Endothelial cell of umbilical vein (primary cell): ENCODE measurements at regions not wholly inside any gene's neighbourhood (a gene's known extent, or its start where the extent isn't known, plus 50 kb on each side); places are given as distances from the start of the nearest gene placed in this dataset.

Experiments used
- BruUV-seq: library from RNA; stranded (reverse); fragments of 400-500 nt; replicated peaks from 2 replicates; lab custom pipeline; 2021; lab: Mats Ljungman, UMichigan
- CTCF ChIA-PET: fragments of 300-600, 350-600 bp; sonication (Branson Sonifier 250); formaldehyde crosslinking; loops from one replicate; lab custom pipeline; 2021; ENCODE audit warnings: antibody characterized with exemption, inconsistent platforms; lab: Charles Lee
- POLR2A ChIA-PET: fragments of 300-600, 350-600 bp; sonication (Branson Sonifier 250); formaldehyde crosslinking; loops from one replicate; lab custom pipeline; 2021; ENCODE audit warnings: antibody characterized with exemption, inconsistent platforms; lab: Charles Lee
- DNase-seq: peaks from one replicate; pipeline ENCODE4 v3.0.0-alpha.2; 2011; ENCODE audit warnings: low read depth, low spot score
- FAIRE-seq: peaks from 2 replicates; lab custom pipeline; 2011; peaks lifted over from hg19 to GRCh38; lab: Jason Lieb, UNC
- H2AFZ ChIP-seq: 2 replicates; pipeline ENCODE4 v1.6.0; 2012; ENCODE audit warnings: low read depth, low read length, control low read depth, inconsistent platforms
- H3K27ac ChIP-seq: 2 replicates; pipeline ENCODE4 v1.5.1; 2011; ENCODE audit warnings: low read depth, mild to moderate bottlenecking, control low read depth, low read length, moderate library complexity; ENCODE audit not compliant: insufficient read depth
- H3K27me3 ChIP-seq, 2 experiments: 2 replicates each; pipeline versions ENCODE4 v1.6.0 to v1.6.1; 2011; ENCODE audit warnings: low read length in 2 of 2, mixed read lengths in 1 of 2; ENCODE audit not compliant: control insufficient read depth in 2 of 2, insufficient read depth in 2 of 2
- H3K36me3 ChIP-seq, 2 experiments: 2 replicates in 1 of 2; 3 replicates in 1 of 2; pipeline ENCODE4 v1.5.1; 2011; ENCODE audit warnings: low read length in 2 of 2, mild to moderate bottlenecking in 1 of 2, moderate library complexity in 1 of 2; ENCODE audit not compliant: control insufficient read depth in 2 of 2, insufficient read depth in 2 of 2; ENCODE audit errors: extremely low read depth in 1 of 2
- H3K4me1 ChIP-seq: 3 replicates; pipeline ENCODE4 v1.5.1; 2011; ENCODE audit warnings: mild to moderate bottlenecking, low read length; ENCODE audit not compliant: control insufficient read depth, insufficient read depth; ENCODE audit errors: extremely low read depth
- H3K4me2 ChIP-seq: 2 replicates; pipeline ENCODE4 v1.6.1; 2011; ENCODE audit warnings: low read length, control low read depth, mixed read lengths; ENCODE audit not compliant: insufficient read depth
- H3K4me3 ChIP-seq, 3 experiments: fragments of 200-600 bp in 1 of 3; sonication (generic), shearing (Covaris generic) in 1 of 3; replicated peaks in 1 of 3; 2 replicates each; pipeline ENCODE4 v1.5.1; 2011 to 2016; ENCODE audit warnings: control low read depth in 3 of 3, low read length in 3 of 3, mild to moderate bottlenecking in 2 of 3, inconsistent platforms in 1 of 3, low read depth in 1 of 3, moderate library complexity in 1 of 3; ENCODE audit not compliant: insufficient read depth in 1 of 3
- H3K79me2 ChIP-seq: 2 replicates; pipeline ENCODE4 v1.6.0; 2012; ENCODE audit warnings: low read length, inconsistent platforms; ENCODE audit not compliant: control insufficient read depth, insufficient read depth
- H3K9ac ChIP-seq: replicated peaks from 2 replicates; pipeline ENCODE3; 2011; ENCODE audit warnings: low read length, control low read depth; ENCODE audit not compliant: insufficient read depth; ENCODE audit errors: extremely low read depth
- H3K9me1 ChIP-seq: replicated peaks from 3 replicates; pipeline ENCODE4 v1.6.0; 2011; ENCODE audit warnings: mild to moderate bottlenecking, low read length; ENCODE audit not compliant: control insufficient read depth, insufficient read depth; ENCODE audit errors: extremely low read depth
- H3K9me3 ChIP-seq: replicated peaks from 2 replicates; pipeline ENCODE4 v1.5.1; 2012; ENCODE audit warnings: low read length, inconsistent platforms; ENCODE audit not compliant: control insufficient read depth, insufficient read depth
- H4K20me1 ChIP-seq: replicated peaks from 2 replicates; pipeline ENCODE3; 2011; ENCODE audit warnings: mild to moderate bottlenecking, low read length; ENCODE audit not compliant: control insufficient read depth, insufficient read depth; ENCODE audit errors: extremely low read depth
- EZH2 ChIP-seq: IDR thresholded peaks from 2 replicates; pipeline ENCODE4 v1.6.1; 2012; ENCODE audit warnings: borderline replicate concordance, low read depth, mild to moderate bottlenecking, moderate library complexity, low read length, inconsistent platforms; ENCODE audit not compliant: severe bottlenecking
- FOS ChIP-seq: IDR thresholded peaks from 2 replicates; pipeline ENCODE4 v1.6.1; 2011; ENCODE audit warnings: mild to moderate bottlenecking, low read length, moderate library complexity, borderline replicate concordance; ENCODE audit not compliant: insufficient read depth
- GATA2 ChIP-seq: IDR thresholded peaks from 2 replicates; pipeline ENCODE4 v1.7.0; 2011; ENCODE audit warnings: low read depth, mild to moderate bottlenecking, moderate library complexity, mixed read lengths, low read length; ENCODE audit not compliant: insufficient read length, insufficient read depth
- JUN ChIP-seq: IDR thresholded peaks from 2 replicates; pipeline ENCODE4 v1.6.1; 2011; ENCODE audit warnings: borderline replicate concordance, low read depth; ENCODE audit not compliant: insufficient read length, insufficient read depth
- MAX ChIP-seq: IDR thresholded peaks from 2 replicates; pipeline ENCODE4 v1.6.1; 2011; ENCODE audit not compliant: insufficient read depth, insufficient read length
- MYC ChIP-seq: IDR thresholded peaks from one replicate; pipeline ENCODE4 v1.6.1; 2011; ENCODE audit warnings: mild to moderate bottlenecking, low read depth, low read length
- POLR2A ChIP-seq: IDR thresholded peaks from 2 replicates; pipeline ENCODE4 v1.6.1; 2012; ENCODE audit warnings: low read depth, mild to moderate bottlenecking, control low read depth, low read length
- POLR2AphosphoS5 ChIP-seq: IDR thresholded peaks from 2 replicates; pipeline ENCODE4 v1.6.1; 2012; ENCODE audit warnings: low read depth, mild to moderate bottlenecking, control low read depth, low read length, moderate library complexity; ENCODE audit not compliant: insufficient read depth
- dilution Hi-C: fragments of 300-500 bp; cut with MboI; formaldehyde crosslinking; loops from one replicate; pipeline ENCODE4 v1.15.0; 2019; ENCODE audit warnings: low sequenced_read_pairs; ENCODE audit not compliant: extremely low pct_ligation_motif_present
- intact Hi-C: fragments of 100-400 bp; cut with micrococcal nuclease; formaldehyde crosslinking; loops from one replicate; pipeline ENCODE4 v1.10.0; 2022
- TF ChIP-seq, protein P1 (sequence below), 2 donors: IDR thresholded peaks; 1 replicate in 1 of 2; 2 replicates in 1 of 2; pipeline ENCODE4 v1.5.1; 2011; ENCODE audit warnings: low read length in 2 of 2, mild to moderate bottlenecking in 2 of 2, moderate library complexity in 2 of 2, control low read depth in 1 of 2, inconsistent platforms in 1 of 2, low read depth in 1 of 2; ENCODE audit not compliant: insufficient read depth in 1 of 2; ENCODE audit errors: extremely low read depth in 1 of 2

GRCh38 chr1:29557701-29558600, 321.6 kb downstream of the PTPRU start:
- BruUV-seq, result no TSS peak
- no peaks in the 10 kb centered on the region for H3K9me1 ChIP-seq
- H4K20me1 ChIP-seq, result no peaks in the 10 kb centered on the region
- no peaks in the 10 kb centered on the region for H3K27me3 ChIP-seq
- dilution Hi-C loops, result no loop called here
- no peak overlapping the region for H3K4me3 ChIP-seq
- H3K4me1 ChIP-seq, result no peaks in the 10 kb centered on the region
- no peaks in the 10 kb centered on the region for H3K79me2 ChIP-seq
- ChIA-PET POLR2A (no interaction called here), CTCF (interaction anchor here (0.9 kb wide), 1 partner anchor 235 kb away, joined by 3 read pairs; no protein-coding TSS in a partner anchor)
- intact Hi-C loops, result no loop called here
- no peak overlapping the region for H2AFZ ChIP-seq
- DNase-seq (no peak), FAIRE-seq (no peak)
- no peak overlapping the region for H3K4me2 ChIP-seq
- no peak overlapping the region for H3K9ac ChIP-seq
- TF ChIP-seq JUN (no peak), EZH2 (no peak), POLR2A (no peak), POLR2AphosphoS5 (no peak), MAX (no peak), MYC (no peak), FOS (no peak), GATA2 (no peak)
- TF ChIP-seq, protein P1, sequence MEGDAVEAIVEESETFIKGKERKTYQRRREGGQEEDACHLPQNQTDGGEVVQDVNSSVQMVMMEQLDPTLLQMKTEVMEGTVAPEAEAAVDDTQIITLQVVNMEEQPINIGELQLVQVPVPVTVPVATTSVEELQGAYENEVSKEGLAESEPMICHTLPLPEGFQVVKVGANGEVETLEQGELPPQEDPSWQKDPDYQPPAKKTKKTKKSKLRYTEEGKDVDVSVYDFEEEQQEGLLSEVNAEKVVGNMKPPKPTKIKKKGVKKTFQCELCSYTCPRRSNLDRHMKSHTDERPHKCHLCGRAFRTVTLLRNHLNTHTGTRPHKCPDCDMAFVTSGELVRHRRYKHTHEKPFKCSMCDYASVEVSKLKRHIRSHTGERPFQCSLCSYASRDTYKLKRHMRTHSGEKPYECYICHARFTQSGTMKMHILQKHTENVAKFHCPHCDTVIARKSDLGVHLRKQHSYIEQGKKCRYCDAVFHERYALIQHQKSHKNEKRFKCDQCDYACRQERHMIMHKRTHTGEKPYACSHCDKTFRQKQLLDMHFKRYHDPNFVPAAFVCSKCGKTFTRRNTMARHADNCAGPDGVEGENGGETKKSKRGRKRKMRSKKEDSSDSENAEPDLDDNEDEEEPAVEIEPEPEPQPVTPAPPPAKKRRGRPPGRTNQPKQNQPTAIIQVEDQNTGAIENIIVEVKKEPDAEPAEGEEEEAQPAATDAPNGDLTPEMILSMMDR (IDR thresholded peaks at IDR 0.05; ENCODE audit: extremely low read depth in 1 of 2, insufficient read depth in 1 of 2, low read depth in 1 of 2, low read length in 2 of 2), result no peak
- H3K9me3 ChIP-seq, result no peaks in the 10 kb centered on the region
- no peak overlapping the region for H3K27ac ChIP-seq
- no peaks in the 10 kb centered on the region for H3K36me3 ChIP-seq
